ENCODE measurements at regions not wholly inside any gene's neighbourhood (a gene's known extent, or its start where the extent isn't known, plus 50 kb on each side); places are given as distances from the start of the nearest gene placed in this dataset.

DNA sequence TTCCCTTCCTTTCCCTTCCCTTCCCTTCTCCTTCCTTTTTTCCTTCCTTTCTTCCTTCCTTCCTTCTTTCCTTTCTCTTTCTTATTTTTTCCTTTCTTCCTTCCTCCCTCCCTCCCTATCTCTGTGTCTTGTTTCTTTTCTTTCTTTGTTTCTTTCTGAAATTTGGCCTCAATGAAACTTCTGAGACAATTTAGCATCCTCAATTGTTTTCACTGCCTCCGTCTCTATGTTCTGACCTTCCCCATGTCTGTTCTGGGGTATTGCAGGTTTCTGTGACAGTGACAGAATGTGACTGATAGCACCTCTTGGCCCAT, 81.7 kb upstream of the PAX1 start:
- TF ChIP-seq EGR1 (IDR thresholded peaks at IDR 0.05; ENCODE audit: borderline replicate concordance in 1 of 2, low read depth in 2 of 2, low read length in 2 of 2) = no peak
- TF ChIP-seq, protein P1, sequence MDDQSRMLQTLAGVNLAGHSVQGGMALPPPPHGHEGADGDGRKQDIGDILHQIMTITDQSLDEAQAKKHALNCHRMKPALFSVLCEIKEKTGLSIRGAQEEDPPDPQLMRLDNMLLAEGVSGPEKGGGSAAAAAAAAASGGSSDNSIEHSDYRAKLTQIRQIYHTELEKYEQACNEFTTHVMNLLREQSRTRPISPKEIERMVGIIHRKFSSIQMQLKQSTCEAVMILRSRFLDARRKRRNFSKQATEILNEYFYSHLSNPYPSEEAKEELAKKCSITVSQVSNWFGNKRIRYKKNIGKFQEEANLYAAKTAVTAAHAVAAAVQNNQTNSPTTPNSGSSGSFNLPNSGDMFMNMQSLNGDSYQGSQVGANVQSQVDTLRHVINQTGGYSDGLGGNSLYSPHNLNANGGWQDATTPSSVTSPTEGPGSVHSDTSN (IDR thresholded peaks at IDR 0.05; ENCODE audit: insufficient replicate concordance, low read depth, low read length) = no peak
- TF ChIP-seq, protein P2, sequence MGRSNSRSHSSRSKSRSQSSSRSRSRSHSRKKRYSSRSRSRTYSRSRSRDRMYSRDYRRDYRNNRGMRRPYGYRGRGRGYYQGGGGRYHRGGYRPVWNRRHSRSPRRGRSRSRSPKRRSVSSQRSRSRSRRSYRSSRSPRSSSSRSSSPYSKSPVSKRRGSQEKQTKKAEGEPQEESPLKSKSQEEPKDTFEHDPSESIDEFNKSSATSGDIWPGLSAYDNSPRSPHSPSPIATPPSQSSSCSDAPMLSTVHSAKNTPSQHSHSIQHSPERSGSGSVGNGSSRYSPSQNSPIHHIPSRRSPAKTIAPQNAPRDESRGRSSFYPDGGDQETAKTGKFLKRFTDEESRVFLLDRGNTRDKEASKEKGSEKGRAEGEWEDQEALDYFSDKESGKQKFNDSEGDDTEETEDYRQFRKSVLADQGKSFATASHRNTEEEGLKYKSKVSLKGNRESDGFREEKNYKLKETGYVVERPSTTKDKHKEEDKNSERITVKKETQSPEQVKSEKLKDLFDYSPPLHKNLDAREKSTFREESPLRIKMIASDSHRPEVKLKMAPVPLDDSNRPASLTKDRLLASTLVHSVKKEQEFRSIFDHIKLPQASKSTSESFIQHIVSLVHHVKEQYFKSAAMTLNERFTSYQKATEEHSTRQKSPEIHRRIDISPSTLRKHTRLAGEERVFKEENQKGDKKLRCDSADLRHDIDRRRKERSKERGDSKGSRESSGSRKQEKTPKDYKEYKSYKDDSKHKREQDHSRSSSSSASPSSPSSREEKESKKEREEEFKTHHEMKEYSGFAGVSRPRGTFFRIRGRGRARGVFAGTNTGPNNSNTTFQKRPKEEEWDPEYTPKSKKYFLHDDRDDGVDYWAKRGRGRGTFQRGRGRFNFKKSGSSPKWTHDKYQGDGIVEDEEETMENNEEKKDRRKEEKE (IDR thresholded peaks at IDR 0.05) = no peak
- no peak for TF ChIP-seq TCF3 (IDR thresholded peaks at IDR 0.05; ENCODE audit: borderline replicate concordance, insufficient read depth, low read depth, low read length)
- TF ChIP-seq, protein P3, sequence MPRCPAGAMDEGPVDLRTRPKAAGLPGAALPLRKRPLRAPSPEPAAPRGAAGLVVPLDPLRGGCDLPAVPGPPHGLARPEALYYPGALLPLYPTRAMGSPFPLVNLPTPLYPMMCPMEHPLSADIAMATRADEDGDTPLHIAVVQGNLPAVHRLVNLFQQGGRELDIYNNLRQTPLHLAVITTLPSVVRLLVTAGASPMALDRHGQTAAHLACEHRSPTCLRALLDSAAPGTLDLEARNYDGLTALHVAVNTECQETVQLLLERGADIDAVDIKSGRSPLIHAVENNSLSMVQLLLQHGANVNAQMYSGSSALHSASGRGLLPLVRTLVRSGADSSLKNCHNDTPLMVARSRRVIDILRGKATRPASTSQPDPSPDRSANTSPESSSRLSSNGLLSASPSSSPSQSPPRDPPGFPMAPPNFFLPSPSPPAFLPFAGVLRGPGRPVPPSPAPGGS (IDR thresholded peaks at IDR 0.05; ENCODE audit: borderline replicate concordance, insufficient read depth, low read depth, low read length, poor library complexity, severe bottlenecking) = no peak
- no peak overlapping the region for H3K9ac ChIP-seq (ENCODE audit: control insufficient read depth, insufficient read depth, low read length)
- in situ Hi-C loops (cut with MboI) (no loop called here), intact Hi-C loops (cut with micrococcal nuclease; ENCODE audit: unreplicated experiment) (no loop called here)
- H3K9me3 ChIP-seq (replicated peaks; ENCODE audit: control insufficient read depth, insufficient read depth, low read length) = no peaks in the 10 kb centered on the region
- H3K36me3 ChIP-seq (ENCODE audit: control insufficient read depth in 2 of 2, insufficient read depth in 2 of 2, low read length in 1 of 2) = no peaks in the 10 kb centered on the region
- H2AFZ ChIP-seq (ENCODE audit: control insufficient read depth, low read depth, low read length) = no peak overlapping the region
- ChIA-PET SMC1A (ENCODE audit: uncharacterized antibody, unreplicated experiment) (no interaction called here), CTCF (interaction anchor here (0.9 to 1.1 kb wide), 2 partner anchors 9 to 388 kb away, joined by 3 to 6 read pairs; no protein-coding TSS in a partner anchor), RAD21 (ENCODE audit: unreplicated experiment) (no interaction called here), POLR2A (no interaction called here)
- ATAC-seq (no peak), FAIRE-seq (no peak), DNase-seq (ENCODE audit: low read depth, low spot score) (no peak)
- no peaks in the 10 kb centered on the region for H3K79me2 ChIP-seq (ENCODE audit: control insufficient read depth, insufficient read depth, low read length)
- no peak overlapping the region for H3K27ac ChIP-seq (ENCODE audit: control insufficient read depth, insufficient read depth)
- H3K4me3 ChIP-seq = no peak overlapping the region
- WGBS (ENCODE audit: insufficient coverage, insufficient replicate concordance, low lambda C conversion rate, missing lambda C conversion rate) = 94% methylated on average over 1 of the region's 1 CpG
- H3K27me3 ChIP-seq (replicated peaks in 1 of 2; ENCODE audit: control insufficient read depth in 2 of 2, insufficient read depth in 2 of 2, low read length in 1 of 2) = no peaks in the 10 kb centered on the region
- no peak overlapping the region for H3K4me2 ChIP-seq (ENCODE audit: control insufficient read depth, insufficient read depth)
- BruUV-seq (replicated peaks) = no TSS peak
- no peaks in the 10 kb centered on the region for H3K4me1 ChIP-seq (ENCODE audit: control insufficient read depth, insufficient read depth, low read length)
- H4K20me1 ChIP-seq (ENCODE audit: control insufficient read depth, insufficient read depth) = no peaks in the 10 kb centered on the region

Measured in GM12878 (cell line).